ENCODE measurements at regions not wholly inside any gene's neighbourhood (a gene's known extent, or its start where the extent isn't known, plus 50 kb on each side); places are given as distances from the start of the nearest gene placed in this dataset.
A peak's percentile ranks its signal among the peaks of the same experiment; 100 is the strongest.
"Not testable (repeated sequence)": the region's sequence is repeated elsewhere in the genome, so short reads cannot be mapped to it uniquely, and the experiment has no call there.

DNA sequence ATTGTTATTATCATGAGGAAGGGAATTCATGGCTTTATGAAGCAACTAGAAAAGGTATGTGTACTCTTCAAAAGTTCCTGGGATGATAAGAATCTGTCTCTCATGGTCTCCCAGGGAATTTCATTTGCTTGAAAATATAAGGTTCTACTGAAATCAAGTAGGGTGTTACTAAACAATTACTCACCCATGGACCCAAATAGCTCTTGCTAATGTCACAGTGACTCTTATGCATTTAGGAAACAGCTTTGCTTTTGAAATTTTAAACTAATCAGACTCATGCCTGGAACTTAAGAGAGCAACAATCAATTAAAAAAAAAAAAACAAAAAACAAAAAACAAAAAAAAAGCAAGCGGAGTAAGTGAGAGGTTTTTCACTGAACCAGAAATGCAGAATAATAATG, 1546.3 kb upstream of the TENM4 start:
- DNase-seq = no peak

GRCh38 chr11:80986421-80987074, 1545.7 kb upstream of the TENM4 start:
- DNase-seq = no peak

- DNase-seq = no peak
Measured at GRCh38 chr11:80980227-80980626, 1539.4 kb upstream of the TENM4 start.

DNA sequence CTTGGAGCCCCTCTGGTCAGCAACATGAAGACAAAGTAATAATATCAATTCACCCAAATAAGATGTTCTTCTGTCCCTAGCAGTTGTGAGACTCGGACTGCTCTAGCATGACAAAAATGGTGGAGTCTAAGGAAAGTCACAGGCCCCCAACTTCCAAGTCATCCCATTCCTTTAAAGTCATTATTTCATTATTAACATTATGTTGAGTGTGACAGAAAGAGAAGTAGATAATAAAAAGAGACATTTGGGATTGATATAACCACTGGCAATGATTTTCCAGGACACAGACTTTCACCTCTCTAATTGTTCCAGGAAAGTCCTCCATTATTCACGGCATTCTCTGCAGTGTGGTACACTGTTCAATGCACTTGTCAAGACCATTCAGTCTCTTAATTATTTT, 1533.0 kb upstream of the TENM4 start:
- no peak for DNase-seq

DNA sequence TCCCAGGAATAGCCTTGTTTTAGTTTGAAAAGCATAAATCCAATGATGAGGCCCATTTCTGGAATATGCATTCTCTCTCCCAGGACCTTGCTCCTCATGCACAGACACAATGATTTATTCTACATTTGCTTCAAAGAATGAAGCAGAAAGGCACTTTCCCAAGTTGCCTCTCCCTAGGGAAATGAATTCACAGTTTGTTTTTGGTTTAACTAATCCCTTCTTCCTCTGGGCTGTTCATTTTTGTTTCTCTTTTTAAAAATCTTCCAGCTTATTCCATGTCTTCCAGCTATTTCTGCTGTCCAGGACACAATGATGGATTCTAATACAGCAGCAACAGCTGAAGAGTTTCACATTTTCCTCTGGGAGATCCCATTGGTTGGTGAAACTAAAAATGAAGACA, 1529.2 kb upstream of the TENM4 start:
- no peak for DNase-seq

- DNase-seq = no peak
Measured at GRCh38 chr11:80967649-80968048, 1526.8 kb upstream of the TENM4 start.

- DNase-seq = no peak
Measured at GRCh38 chr11:80960381-80961029, 1519.7 kb upstream of the TENM4 start.

DNA sequence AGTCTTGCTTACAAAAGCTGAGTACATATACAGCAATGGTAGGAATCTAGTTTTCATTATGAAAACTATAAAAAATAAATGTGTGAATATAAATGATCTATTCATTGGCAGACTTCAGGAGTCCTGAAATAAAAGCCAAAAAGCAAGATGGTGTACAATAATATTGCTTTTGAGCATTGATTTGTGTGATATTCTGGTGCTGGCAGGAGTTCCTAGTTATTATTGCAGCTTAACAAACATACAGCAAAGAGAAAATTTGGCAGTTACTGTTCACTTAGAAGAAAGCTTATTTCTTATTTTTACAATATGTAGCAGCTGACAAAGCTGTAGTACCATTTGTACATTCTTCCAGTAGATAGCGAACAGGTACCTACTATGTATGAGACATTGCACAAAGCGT, 1518.9 kb upstream of the TENM4 start:
- DNase-seq = no peak

DNA sequence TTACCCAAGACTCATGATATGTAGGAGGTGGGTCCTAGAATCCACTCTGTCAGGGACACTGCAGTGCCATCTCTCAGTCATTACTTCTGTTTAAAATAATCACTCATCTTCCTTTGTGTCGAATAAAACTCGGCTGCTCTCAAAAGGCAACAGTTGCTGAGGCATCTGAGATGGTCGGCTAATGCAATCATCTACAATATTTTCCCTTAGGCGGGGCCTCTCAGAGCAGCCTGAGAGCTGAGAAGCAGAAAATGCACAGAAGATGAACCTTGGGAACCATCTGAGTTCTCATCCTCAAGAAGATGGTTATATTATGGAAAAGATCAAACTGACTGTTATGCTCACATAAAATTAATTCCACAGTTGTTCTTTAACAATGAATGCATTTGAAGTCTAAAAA, 1518.2 kb upstream of the TENM4 start:
- no peak for DNase-seq

GRCh38 chr11:80958361-80958760, 1517.5 kb upstream of the TENM4 start:
- DNase-seq = peak in 1 of 2 experiments; percentile 0

DNA sequence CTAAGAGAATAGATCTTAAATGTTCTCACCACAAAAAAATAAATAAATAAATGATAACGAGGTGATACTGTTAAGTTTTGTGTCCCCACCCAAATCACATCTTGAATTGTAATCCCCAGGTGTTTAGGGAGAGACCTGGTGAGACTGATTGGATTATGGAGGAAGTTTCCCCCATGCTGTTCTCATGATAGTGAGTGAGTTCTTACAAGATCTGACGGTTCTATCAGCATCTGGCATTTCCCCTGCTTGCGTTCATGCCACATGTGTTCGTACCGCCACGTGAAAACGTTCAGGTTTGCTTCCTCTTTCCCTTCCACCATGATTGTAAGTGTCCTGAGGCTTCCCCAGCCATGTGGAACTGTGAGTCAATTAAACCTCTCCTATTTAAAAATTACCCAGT, 1514.8 kb upstream of the TENM4 start:
- DNase-seq = no peak

DNA sequence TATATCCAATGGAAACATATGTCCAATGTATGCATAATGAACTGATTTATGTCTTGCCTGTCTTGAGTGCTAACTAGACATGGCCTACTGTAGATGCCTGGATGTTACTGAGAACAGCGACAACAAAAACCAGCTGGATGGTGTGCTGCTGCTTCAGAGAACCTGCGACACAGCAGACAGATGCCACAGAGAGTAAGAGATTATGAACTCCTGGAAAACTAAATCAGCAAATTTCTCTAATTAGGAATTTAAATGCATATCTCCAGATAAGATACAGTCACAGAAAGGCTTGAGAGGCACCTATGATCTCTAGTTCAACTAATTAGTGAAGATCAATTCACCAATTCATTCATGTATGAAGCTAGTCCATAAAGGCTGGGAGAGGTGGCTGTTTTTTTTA, 1508.0 kb upstream of the TENM4 start:
- DNase-seq = no peak

DNA sequence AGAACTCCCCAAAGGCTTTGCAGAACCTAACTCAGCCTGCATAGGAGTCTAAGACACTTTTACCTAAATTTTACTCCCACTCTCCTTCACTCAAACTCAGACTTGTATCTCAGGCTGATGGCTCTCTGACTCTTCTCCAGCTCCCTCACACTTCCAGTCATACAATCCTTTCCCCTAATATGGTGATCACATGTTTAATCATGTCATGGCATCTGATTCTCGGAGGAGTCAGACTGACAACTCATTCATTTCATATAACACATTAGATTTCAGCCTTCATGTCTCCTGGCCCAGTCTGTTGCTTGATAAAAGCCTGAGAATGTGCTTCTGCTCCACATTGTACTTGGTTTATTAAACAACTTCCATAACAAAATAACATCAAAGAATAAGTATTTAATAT, 1503.9 kb upstream of the TENM4 start:
- DNase-seq = no peak

DNA sequence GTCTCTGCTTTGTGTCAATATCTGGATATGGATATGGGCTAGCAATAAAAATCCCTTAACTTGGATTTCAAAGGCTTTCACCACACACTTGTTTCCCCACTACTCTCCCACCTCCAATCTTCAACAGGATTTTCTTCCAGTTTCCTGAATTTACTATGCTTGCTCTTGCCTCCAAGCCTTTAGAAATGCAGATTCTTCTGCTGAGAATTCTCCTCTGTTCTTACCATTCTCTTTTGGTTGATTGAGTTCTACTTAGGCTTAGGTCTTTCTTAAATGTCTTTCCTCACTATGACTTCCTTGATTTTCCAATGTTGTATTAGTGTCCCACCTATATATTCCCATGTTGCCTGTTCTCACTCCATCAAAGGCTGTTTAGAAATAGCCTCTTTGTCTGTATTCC, 1502.4 kb upstream of the TENM4 start:
- DNase-seq = no peak

- no peak for DNase-seq
Measured at GRCh38 chr11:80937842-80938241, 1497.0 kb upstream of the TENM4 start.

DNA sequence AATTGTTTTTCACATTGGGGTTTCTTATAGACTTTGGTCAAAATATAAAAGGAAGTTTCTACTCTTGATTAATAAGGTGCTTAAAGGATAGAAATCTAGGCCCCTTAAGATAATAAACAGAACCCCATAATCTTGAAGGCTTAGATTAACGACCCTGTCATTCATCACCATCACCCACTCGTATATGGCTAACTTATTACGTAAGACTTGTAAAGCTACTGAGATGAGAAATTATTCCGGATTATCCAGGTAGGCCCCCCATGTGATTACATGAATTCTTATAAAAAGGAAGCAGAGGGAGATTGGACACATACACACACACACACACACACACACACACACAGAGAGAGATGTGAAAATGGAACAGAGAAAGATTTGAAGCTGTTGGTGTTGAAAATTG, 1489.2 kb upstream of the TENM4 start:
- DNase-seq = no peak

DNA sequence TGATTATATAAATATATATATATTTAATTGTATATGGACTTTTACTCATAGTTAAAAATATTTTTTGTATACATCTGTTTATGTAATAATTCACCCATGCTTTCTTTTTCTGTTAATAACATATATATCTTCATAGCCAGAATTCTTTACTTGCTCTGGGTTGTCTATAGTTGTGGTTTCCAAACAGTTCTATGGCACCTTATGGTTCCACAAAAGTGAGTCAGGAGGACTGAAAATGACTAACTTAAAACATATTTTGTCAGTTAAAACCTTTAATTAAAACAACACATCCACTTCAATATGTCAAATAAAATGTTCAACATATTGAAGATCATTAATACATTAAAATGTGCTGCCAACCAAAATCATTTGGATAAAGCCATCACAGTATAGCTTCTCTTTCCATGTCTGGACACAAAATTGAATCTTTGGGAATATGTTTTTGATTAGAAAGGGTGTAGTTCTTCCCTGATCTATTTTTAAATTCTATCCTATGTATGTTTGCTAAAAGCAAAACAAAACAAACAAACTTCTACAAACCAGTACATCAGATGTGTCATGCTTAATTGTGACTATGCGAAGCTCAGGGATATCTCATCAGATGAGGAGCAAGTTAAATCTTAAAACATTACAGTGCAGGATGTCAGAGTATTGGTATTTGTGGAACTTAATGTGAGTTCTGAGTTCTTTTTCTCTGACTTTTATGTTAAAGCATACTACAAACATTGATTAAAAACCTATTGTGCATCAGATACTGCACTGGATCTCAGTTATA, 1488.4 kb upstream of the TENM4 start:
- DNase-seq = no peak

DNA sequence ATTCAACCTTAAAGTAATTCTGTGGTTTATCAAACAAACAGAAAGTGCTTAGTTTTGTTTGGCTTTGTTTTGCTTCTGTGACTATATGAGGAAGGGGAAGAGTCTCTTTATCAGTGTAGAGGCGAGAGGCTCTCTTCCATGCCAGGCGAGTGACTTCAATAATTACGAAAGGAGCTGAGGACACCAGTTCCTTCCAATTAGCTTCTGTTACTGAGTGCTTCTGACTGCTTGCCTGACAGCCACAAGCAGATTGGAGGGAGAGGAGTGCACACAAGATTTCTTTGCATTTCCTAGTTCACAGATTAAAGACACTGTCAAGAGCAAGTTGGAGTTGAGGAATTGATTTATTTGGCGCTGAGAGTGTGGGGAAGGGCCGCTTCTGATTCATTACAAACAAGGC, 1484.5 kb upstream of the TENM4 start:
- DNase-seq = no peak

DNA sequence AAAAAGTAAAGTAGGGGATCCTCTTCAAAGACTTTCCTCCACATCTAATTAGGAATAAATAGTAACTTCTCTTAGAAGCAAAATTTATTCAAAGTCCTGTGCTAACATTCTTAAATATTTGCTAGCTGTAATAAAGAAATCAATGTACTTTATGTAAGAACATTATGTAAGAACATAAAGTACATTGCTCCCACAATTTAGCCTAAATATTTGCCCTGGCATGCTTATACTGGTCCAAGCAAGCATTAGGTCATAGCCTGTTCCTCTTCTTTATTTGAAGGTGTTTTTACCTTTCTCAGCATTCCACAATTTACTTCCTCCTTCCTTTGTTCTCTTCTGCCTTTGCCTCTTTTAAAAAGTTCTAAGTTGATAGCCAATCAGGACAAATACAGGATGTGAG, 1480.5 kb upstream of the TENM4 start:
- DNase-seq = not testable (repeated sequence)

DNA sequence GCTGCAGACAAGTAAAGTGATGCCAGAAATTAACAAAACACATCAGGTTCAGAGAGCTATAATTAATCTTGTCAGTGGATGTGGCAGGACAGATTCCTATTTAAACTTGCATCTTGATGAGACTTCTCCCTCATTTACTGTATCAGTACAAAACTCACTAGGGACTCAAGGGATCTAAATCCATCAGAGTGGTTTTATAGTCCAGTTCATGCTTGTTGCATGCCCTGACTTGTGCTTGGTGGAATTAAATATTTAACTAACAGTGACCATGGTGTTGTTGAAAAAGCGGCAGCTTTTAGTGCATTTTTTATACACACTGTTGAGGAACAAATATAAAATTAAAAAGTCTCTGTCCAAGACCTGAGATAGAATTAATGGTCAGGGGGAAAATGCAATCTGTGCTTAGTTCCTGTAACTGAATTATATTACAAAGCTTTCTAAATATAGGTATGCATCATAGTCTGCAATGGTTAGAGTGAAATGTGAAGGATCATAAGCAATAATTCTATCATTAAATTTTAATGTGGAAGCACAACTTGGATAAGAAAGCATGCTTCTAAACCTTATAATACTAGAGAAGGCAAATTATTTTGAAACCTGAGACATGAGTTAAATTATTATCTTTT, 1475.5 kb upstream of the TENM4 start:
- DNase-seq = no peak

DNA sequence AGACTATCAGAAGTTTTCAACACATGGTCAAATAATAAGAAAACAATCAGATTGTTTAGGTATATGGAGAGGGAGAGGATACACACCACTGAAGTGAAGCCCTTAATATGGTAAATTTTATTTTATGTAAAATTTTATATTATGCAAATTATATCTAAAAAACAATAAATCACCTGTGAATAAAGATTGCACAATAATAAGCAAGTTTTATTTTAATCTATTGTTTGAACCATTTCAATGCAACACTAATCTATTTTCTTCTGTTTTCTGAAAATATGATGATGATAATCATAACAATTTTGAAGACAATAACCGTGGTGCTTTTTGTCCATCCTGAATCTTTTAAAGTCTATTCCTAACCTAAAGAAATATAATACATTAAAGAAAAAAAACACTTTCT, 1473.5 kb upstream of the TENM4 start:
- no peak for DNase-seq

DNA sequence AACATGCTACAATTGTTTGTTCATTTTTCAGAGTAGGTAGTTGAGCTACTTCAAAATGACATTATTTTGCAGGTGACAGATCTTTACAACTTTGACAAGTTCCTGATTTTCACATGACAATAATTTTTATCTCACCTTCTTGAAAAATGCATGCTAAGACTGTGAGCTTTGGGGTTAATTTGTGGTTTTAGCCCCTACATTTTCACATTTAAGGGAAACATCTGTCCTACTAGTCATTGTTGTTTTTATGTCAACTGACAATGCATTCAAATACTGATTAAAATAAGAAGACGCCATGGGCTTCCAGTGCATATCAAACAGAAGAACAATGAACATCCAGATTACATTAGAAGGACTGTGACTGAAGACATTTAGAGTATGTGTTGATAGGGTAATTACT, 1470.8 kb upstream of the TENM4 start:
- DNase-seq = no peak

- no peak for DNase-seq
Measured at GRCh38 chr11:80900265-80900664, 1459.4 kb upstream of the TENM4 start.

GRCh38 chr11:80899381-80899780, 1458.6 kb upstream of the TENM4 start:
- no peak for DNase-seq
